Neural crest cell (in vitro differentiated cells): ENCODE measurements at regions not wholly inside any gene's neighbourhood (a gene's known extent, or its start where the extent isn't known, plus 50 kb on each side); places are given as distances from the start of the nearest gene placed in this dataset.

ENCODE experiments used
- DNase-seq: peaks from one replicate; pipeline ENCODE4 v3.0.0; 2021; ENCODE audit warnings: low read depth, mixed read lengths, low spot score
- H3K27ac Mint-ChIP-seq: one replicate; pipeline ENCODE4 v1.8.0; 2021; ENCODE audit warnings: mild to moderate bottlenecking, mixed read lengths; ENCODE audit not compliant: unreplicated experiment
- H3K27me3 Mint-ChIP-seq: 2 replicates; pipeline ENCODE4 v1.8.0; 2021; ENCODE audit warnings: low read depth, mild to moderate bottlenecking, mixed read lengths
- H3K36me3 Mint-ChIP-seq: 2 replicates; pipeline ENCODE4 v1.8.0; 2021; ENCODE audit warnings: low read depth, mild to moderate bottlenecking, mixed read lengths
- H3K4me1 Mint-ChIP-seq: 2 replicates; pipeline ENCODE4 v1.8.0; 2021; ENCODE audit warnings: mixed read lengths
- H3K4me3 Mint-ChIP-seq: one replicate; pipeline ENCODE4 v1.8.0; 2021; ENCODE audit warnings: mild to moderate bottlenecking, mixed read lengths
- H3K9me3 Mint-ChIP-seq: 2 replicates; pipeline ENCODE4 v1.8.0; 2021; ENCODE audit warnings: mixed read lengths
- TF ChIP-seq, protein P1 (sequence below): fragments of 200-600 bp; sonication (generic); conservative IDR thresholded peaks from 2 replicates; pipeline ENCODE4 v1.5.0; 2021; ENCODE audit warnings: antibody characterized with exemption, mild to moderate bottlenecking

DNA sequence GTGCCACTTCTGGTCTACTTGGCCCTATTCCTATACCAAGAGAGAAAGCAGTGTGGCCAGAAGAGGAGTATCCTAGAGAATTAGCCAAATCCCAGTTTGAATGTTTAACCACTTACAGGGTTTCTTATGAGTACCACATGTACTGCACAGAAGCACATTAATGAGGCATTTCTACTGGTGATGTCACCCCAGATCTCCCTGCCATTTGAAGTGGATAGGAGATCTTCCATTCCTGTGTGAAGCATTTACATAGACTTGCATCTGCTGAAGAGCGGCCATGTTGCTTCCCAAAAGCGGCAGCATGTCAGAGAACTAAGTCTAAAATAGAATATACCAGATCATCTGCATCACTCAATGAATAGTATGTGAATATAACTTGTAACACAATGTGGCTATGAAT lies 108.4 kb upstream of the TUSC7 start:
- H3K27ac Mint-ChIP-seq = no peak overlapping the region
- H3K4me1 Mint-ChIP-seq = peaks cover 20% of the 10 kb centered on the region
- H3K9me3 Mint-ChIP-seq = peaks cover 4% of the 10 kb centered on the region
- H3K4me3 Mint-ChIP-seq = no peak overlapping the region
- H3K27me3 Mint-ChIP-seq = no peaks in the 10 kb centered on the region
- DNase-seq = no peak
- TF ChIP-seq, protein P1, sequence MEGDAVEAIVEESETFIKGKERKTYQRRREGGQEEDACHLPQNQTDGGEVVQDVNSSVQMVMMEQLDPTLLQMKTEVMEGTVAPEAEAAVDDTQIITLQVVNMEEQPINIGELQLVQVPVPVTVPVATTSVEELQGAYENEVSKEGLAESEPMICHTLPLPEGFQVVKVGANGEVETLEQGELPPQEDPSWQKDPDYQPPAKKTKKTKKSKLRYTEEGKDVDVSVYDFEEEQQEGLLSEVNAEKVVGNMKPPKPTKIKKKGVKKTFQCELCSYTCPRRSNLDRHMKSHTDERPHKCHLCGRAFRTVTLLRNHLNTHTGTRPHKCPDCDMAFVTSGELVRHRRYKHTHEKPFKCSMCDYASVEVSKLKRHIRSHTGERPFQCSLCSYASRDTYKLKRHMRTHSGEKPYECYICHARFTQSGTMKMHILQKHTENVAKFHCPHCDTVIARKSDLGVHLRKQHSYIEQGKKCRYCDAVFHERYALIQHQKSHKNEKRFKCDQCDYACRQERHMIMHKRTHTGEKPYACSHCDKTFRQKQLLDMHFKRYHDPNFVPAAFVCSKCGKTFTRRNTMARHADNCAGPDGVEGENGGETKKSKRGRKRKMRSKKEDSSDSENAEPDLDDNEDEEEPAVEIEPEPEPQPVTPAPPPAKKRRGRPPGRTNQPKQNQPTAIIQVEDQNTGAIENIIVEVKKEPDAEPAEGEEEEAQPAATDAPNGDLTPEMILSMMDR = no peak
- H3K36me3 Mint-ChIP-seq = no peaks in the 10 kb centered on the region

DNA sequence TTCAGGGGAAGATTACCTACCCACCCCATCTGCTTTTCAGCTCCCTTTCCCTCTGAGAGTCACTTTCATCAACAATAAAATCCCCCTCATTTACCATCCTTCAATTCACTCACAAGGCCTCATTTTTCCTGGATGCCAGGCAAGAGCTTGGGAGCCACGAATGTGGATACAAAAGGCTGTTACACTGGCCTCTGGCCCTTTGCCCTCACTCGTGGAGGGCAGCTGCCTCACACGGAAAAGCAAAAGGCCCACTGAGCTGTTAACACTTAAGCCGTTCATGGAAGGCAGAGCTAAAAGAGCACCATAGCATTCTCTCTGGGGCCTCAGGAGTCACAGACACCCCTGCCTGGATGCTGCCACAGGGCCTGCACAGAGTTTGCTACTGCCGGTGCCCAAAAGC lies 102.4 kb upstream of the TUSC7 start:
- H3K27ac Mint-ChIP-seq = peak overlapping the region; percentile 97
- peaks cover 16% of the 10 kb centered on the region for H3K4me1 Mint-ChIP-seq
- peak overlapping the region; percentile 6 for H3K4me3 Mint-ChIP-seq
- H3K36me3 Mint-ChIP-seq = no peaks in the 10 kb centered on the region
- peak; percentile 1 for DNase-seq
- H3K27me3 Mint-ChIP-seq = no peaks in the 10 kb centered on the region
- TF ChIP-seq, protein P1 = no peak
- H3K9me3 Mint-ChIP-seq = peaks cover 4% of the 10 kb centered on the region

DNA sequence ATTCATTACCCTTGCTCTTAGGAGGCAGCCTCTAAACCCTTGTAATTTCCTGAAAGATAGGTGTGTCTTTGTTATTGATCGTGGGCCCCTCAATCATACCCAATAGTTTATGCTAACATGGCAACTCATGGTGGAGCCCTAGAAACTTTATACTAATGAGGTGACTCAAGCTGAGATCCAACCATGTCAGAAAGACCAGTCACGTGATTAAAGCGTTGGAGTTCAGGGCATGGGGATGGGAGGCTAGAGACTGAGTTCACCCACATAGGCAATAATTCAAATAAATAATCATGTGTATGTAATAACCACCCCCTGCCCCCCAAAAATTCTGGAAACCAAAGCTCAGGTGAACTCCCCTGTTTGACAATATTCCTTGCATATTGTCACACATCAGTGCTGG lies 99.5 kb upstream of the TUSC7 start:
- H3K27me3 Mint-ChIP-seq = no peaks in the 10 kb centered on the region
- no peaks in the 10 kb centered on the region for H3K9me3 Mint-ChIP-seq
- H3K36me3 Mint-ChIP-seq = no peaks in the 10 kb centered on the region
- no peak overlapping the region for H3K27ac Mint-ChIP-seq
- TF ChIP-seq, protein P1 = no peak
- peaks cover 16% of the 10 kb centered on the region for H3K4me1 Mint-ChIP-seq
- no peak for DNase-seq
- no peak overlapping the region for H3K4me3 Mint-ChIP-seq

DNA sequence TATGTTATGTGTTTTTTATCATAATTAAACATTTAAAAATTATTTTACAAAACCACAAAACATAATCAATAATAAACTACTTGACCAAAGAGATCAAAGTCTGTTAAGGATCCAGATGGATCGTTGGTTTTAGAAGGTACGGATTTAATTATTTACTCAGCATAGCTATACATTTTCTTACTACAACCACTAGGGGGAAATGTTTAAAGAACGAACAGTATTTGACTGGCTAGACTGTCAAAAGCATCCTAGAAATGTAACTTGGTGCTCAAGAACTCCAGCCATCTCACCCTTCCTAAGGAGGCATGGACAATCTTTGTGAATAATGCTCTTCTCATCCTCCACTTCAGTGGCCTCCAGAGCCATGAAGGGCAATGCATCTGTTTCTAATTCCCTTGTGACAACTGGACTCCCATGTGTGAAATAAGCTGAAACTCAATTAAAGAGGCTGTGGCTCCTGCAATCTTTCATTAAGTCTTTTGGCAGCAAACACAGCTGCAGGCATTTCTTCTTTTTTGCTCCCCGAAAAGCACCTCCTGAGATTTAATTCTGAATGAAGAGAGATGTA lies 94.7 kb upstream of the TUSC7 start:
- H3K27ac Mint-ChIP-seq = no peak overlapping the region
- DNase-seq = no peak
- no peak overlapping the region for H3K4me3 Mint-ChIP-seq
- peaks cover 4% of the 10 kb centered on the region for H3K9me3 Mint-ChIP-seq
- H3K36me3 Mint-ChIP-seq = no peaks in the 10 kb centered on the region
- TF ChIP-seq, protein P1 = peak; percentile 67
- H3K4me1 Mint-ChIP-seq = no peaks in the 10 kb centered on the region
- H3K27me3 Mint-ChIP-seq = no peaks in the 10 kb centered on the region

DNA sequence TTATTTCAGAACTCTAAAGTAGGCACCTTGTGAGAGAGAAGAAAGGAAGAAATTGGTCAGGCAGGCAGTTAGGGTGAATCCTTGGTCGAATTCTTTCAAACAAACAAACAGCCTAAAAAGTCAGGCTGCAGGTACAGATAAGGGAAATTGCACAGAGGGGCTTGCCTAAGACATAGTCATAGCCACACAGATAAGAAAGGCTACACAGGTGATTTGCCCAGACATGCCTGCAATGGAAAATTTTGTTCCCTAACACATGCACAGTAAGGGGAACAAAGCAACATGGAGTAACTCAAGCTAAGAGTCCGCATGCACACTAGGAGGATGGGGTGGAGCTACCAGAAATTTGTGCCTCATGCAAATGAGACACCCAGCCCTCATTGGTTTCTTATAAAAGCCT lies 91.4 kb upstream of the TUSC7 start:
- H3K9me3 Mint-ChIP-seq = peaks cover 4% of the 10 kb centered on the region
- H3K4me1 Mint-ChIP-seq = no peaks in the 10 kb centered on the region
- TF ChIP-seq, protein P1 = no peak
- no peak overlapping the region for H3K4me3 Mint-ChIP-seq
- no peak overlapping the region for H3K27ac Mint-ChIP-seq
- H3K36me3 Mint-ChIP-seq = no peaks in the 10 kb centered on the region
- no peak for DNase-seq
- no peaks in the 10 kb centered on the region for H3K27me3 Mint-ChIP-seq

DNA sequence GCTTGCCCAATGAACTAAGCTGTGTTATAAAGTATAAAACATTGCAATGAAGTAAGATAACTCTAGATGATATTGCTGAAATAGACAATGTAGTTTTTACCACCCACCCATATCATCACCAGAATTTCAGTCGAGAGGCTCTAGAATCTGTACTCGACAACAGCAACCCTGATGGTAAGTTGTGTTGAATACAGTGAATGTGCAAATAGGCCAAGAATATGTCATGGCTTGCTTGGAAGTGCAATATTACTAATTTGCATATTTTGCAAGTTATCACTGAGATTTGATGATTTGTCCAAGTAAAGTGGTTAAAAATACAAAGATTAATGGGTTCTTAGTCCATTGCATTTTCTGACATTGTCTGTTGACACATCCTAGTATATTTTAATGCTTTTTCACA lies 90.6 kb upstream of the TUSC7 start:
- Mint-ChIP-seq H3K27ac (no peak overlapping the region), H3K27me3 (no peaks in the 10 kb centered on the region), H3K4me1 (no peaks in the 10 kb centered on the region), H3K9me3 (peaks cover 4% of the 10 kb centered on the region), H3K4me3 (no peak overlapping the region), H3K36me3 (no peaks in the 10 kb centered on the region)
- DNase-seq = no peak
- TF ChIP-seq, protein P1 = no peak
